C4-2B (cell line): ENCODE measurements at regions not wholly inside any gene's neighbourhood (a gene's known extent, or its start where the extent isn't known, plus 50 kb on each side); places are given as distances from the start of the nearest gene placed in this dataset.
"Not testable (repeated sequence)": the region's sequence is repeated elsewhere in the genome, so short reads cannot be mapped to it uniquely, and the experiment has no call there.

Source experiments
- H3K27ac ChIP-seq: fragments of 450-650 bp; 2 replicates; pipeline ENCODE4 v1.5.1; 2017
- CTCF ChIP-seq: fragments of 450-650 bp; conservative IDR thresholded peaks from 2 replicates; pipeline ENCODE4 v1.5.1; 2017; ENCODE audit warnings: mild to moderate bottlenecking
- ZFX ChIP-seq: fragments of 450-650 bp; IDR thresholded peaks from 2 replicates; pipeline ENCODE4 v1.6.1; 2017

DNA sequence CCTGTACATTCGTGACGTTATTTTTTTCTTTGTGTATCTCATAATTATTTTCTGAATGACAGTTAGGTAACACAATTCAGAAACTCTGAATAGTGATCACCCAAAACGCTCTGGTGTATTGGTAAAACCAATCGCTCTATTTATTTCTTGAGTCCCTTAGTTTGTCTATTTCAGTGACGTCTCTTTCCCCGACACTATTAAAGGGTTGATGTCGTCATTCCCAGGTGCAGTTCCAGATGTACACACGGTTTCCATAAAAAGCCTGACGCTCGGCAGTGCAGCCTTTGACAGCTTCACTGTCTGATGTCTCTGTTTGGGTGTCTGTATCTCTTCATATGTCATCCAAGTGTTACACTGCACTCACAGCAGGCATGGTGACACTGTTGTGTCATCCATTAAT is 701.4 kb downstream of the TMEM121 start:
- TF ChIP-seq CTCF = no peak
- TF ChIP-seq ZFX = no peak
- H3K27ac ChIP-seq = no peak overlapping the region

- no peak overlapping the region for H3K27ac ChIP-seq
- TF ChIP-seq CTCF (no peak), ZFX (no peak)
Measured at GRCh38 chr14:106228541-106229158, 702.3 kb downstream of the TMEM121 start.

DNA sequence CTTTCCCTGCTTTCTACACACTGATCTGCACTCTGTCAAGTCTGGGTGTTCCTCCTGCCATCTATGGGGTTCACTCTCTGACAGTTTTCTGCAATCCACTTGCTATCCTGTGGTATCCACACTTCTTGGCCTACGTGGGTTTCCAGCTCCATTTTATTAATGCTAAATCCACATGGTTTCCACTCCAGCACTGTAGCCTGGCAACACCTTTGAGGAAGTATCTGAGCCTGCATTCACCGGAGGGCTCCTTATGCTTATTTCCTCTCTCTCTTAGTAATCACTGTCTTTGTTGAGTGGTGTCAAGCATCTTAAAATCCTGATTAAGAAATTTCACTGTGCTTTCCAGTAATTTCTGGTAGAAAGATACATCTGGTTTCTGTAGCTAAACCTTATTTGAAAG is 703.7 kb downstream of the TMEM121 start:
- no peak for TF ChIP-seq ZFX
- TF ChIP-seq CTCF = no peak
- no peak overlapping the region for H3K27ac ChIP-seq

- not testable (repeated sequence) for H3K27ac ChIP-seq
Measured at GRCh38 chr14:106233191-106233590, 706.8 kb downstream of the TMEM121 start.

DNA sequence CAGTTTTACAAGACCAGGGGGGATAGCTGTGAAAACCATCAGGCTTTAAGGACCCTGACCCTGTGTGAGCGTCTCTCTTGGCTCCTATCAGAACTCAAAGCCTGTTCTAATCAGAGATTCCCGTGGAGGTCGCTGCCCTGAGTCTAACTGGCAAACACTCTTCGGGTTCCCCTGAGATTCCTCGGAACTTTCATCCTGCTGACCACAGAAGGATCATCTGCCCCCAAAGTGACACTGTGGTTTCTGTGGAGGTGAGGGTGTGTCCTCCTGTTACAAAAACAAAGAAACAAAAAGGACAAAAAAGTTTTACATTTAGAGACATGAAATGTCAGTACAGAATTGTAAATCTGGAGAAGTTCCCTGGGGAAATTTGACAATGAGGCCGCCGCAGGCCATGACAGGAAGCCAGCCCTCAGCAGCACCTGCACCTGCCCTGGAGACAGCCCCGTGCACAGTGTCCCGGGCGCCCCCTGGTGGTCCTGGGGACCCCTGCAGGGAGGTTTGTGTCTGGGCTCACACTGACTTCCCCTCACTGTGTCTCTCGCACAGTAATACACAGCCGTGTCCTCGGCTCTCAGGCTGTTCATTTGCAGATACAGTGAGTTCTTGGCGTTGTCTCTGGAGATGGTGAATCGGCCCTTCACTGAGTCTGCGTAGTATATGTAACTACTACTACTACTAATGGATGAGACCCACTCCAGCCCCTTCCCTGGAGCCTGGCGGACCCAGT is 708.3 kb downstream of the TMEM121 start:
- not testable (repeated sequence) for H3K27ac ChIP-seq
- peak; percentile 88 for TF ChIP-seq CTCF

- TF ChIP-seq CTCF (no peak), ZFX (no peak)
Measured at GRCh38 chr14:106235356-106236159, 709.2 kb downstream of the TMEM121 start.

GRCh38 chr14:106248321-106249192 is 722.2 kb downstream of the TMEM121 start:
- TF ChIP-seq ZFX = no peak
- no peak for TF ChIP-seq CTCF
- no peak overlapping the region for H3K27ac ChIP-seq

More at GRCh38 chr14:106235356-106236159, 709.2 kb downstream of the TMEM121 start:
- H3K27ac ChIP-seq = no peak overlapping the region

DNA sequence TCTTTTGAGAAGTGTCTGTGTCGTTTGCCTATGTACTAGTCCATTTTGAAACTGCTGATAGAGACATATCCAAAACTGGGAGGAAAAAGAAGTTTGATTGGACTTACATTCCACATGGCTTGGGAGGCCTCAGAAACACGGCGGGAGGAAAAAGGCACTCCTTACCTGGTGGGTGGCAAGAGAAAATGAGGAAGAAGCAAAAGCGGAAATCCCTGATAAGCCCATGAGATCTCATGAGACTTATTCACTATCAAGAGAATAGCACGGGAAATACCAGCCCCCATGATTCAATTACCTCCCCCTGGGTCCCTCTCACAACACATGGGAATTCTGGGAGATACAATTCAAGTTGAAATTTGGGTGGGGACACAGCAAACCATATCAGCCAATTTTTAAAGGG is 727.6 kb downstream of the TMEM121 start:
- not testable (repeated sequence) for H3K27ac ChIP-seq
